A673 (cell line): ENCODE measurements at regions not wholly inside any gene's neighbourhood (a gene's known extent, or its start where the extent isn't known, plus 50 kb on each side); places are given as distances from the start of the nearest gene placed in this dataset.

Experiments
- BruUV-seq: library from RNA; stranded (reverse); fragments of 400-500 nt; replicated peaks from 2 replicates; lab custom pipeline; 2021; lab: Mats Ljungman, UMichigan
- CTCF ChIA-PET: fragments of 300-600 bp; sonication (Branson Sonifier 250); formaldehyde crosslinking; loops from one replicate; lab custom pipeline; 2022; ENCODE audit warnings: antibody characterized with exemption; lab: Charles Lee
- POLR2A ChIA-PET: fragments of 300-600 bp; sonication (Branson Sonifier 250); formaldehyde crosslinking; loops from one replicate; lab custom pipeline; 2022; ENCODE audit warnings: antibody characterized with exemption; ENCODE audit not compliant: low non-redundant PET; lab: Charles Lee
- DNase-seq: peaks from one replicate; pipeline ENCODE4 v3.0.0-alpha.2; 2015; ENCODE audit warnings: low spot score
- H3K27ac ChIP-seq: fragments of 200-600 bp; sonication (generic); 2 replicates; pipeline ENCODE4 v1.5.1; 2016; ENCODE audit warnings: mixed run types, low read depth, mild to moderate bottlenecking, mixed read lengths, antibody characterized with exemption, low read length; ENCODE audit not compliant: poor library complexity, severe bottlenecking
- H3K27me3 ChIP-seq: fragments of 200-600 bp; sonication (generic); replicated peaks from 2 replicates; pipeline ENCODE4 v1.6.1; 2017; ENCODE audit warnings: mixed run types, low read depth, mild to moderate bottlenecking, mixed read lengths, antibody characterized with exemption, low read length; ENCODE audit not compliant: insufficient read depth, poor library complexity
- H3K36me3 ChIP-seq: fragments of 200-600 bp; sonication (generic); 2 replicates; pipeline ENCODE4 v1.6.1; 2016; ENCODE audit warnings: mixed run types, mild to moderate bottlenecking, mixed read lengths, antibody characterized with exemption, low read length; ENCODE audit not compliant: insufficient read depth, poor library complexity, severe bottlenecking
- H3K4me1 ChIP-seq: fragments of 200-600 bp; sonication (generic); 2 replicates; pipeline ENCODE4 v1.6.1; 2017; ENCODE audit warnings: mixed run types, mild to moderate bottlenecking, mixed read lengths, antibody characterized with exemption, low read length; ENCODE audit not compliant: insufficient read depth, poor library complexity, severe bottlenecking
- H3K4me3 ChIP-seq: fragments of 200-600 bp; sonication (generic); 2 replicates; pipeline ENCODE4 v1.5.1; 2016; ENCODE audit warnings: low read depth, mixed run types, mild to moderate bottlenecking, mixed read lengths, low read length; ENCODE audit not compliant: poor library complexity, severe bottlenecking
- H3K9me3 ChIP-seq: fragments of 200-600 bp; sonication (generic); 2 replicates; pipeline ENCODE4 v1.6.1; 2016; ENCODE audit warnings: mixed run types, low read depth, mild to moderate bottlenecking, mixed read lengths, antibody characterized with exemption, low read length; ENCODE audit not compliant: poor library complexity, severe bottlenecking
- CTCF ChIP-seq: fragments of 300-800, 200-600 bp; sonication (generic); conservative IDR thresholded peaks from 2 replicates; pipeline ENCODE4 v1.5.1; 2017; ENCODE audit warnings: low read depth, mild to moderate bottlenecking, antibody characterized with exemption, low read length, moderate library complexity, mixed read lengths
- EZH2 ChIP-seq: fragments of 200-600 bp; sonication (generic); IDR thresholded peaks from 2 replicates; pipeline ENCODE4 v1.6.1; 2017; ENCODE audit warnings: borderline replicate concordance, low read depth, mild to moderate bottlenecking, mixed read lengths, antibody characterized with exemption, low read length; ENCODE audit not compliant: poor library complexity, severe bottlenecking
- intact Hi-C: fragments of 100-400 bp; cut with micrococcal nuclease; formaldehyde crosslinking; loops from one replicate; pipeline ENCODE4 v1.10.0; 2022; ENCODE audit not compliant: unreplicated experiment

GRCh38 chr21:14691914-14692313 lies 145.8 kb upstream of the SAMSN1 start:
- intact Hi-C loops = no loop called here
- no peak for DNase-seq
- no peak overlapping the region for H3K27ac ChIP-seq
- no peaks in the 10 kb centered on the region for H3K36me3 ChIP-seq
- TF ChIP-seq CTCF = no peak
- no peak for TF ChIP-seq EZH2
- ChIA-PET POLR2A (no interaction called here), CTCF (no interaction called here)
- no TSS peak for BruUV-seq
- peaks cover 4% of the 10 kb centered on the region for H3K4me1 ChIP-seq
- no peak overlapping the region for H3K4me3 ChIP-seq
- H3K9me3 ChIP-seq = no peaks in the 10 kb centered on the region
- H3K27me3 ChIP-seq = no peaks in the 10 kb centered on the region

GRCh38 chr21:14690886-14691285 lies 144.8 kb upstream of the SAMSN1 start:
- intact Hi-C loops = no loop called here
- no peak for TF ChIP-seq EZH2
- no peak for TF ChIP-seq CTCF
- Histone ChIP-seq H3K36me3 (no peaks in the 10 kb centered on the region), H3K9me3 (no peaks in the 10 kb centered on the region), H3K27me3 (no peaks in the 10 kb centered on the region), H3K27ac (no peak overlapping the region), H3K4me3 (no peak overlapping the region), H3K4me1 (peaks cover 4% of the 10 kb centered on the region)
- ChIA-PET CTCF (no interaction called here), POLR2A (interaction anchor here (0.7 kb wide), 1 partner anchor 19 kb away, joined by 3 read pairs; no protein-coding TSS in a partner anchor)
- DNase-seq = no peak
- no TSS peak for BruUV-seq

- intact Hi-C loops = no loop called here
- no TSS peak for BruUV-seq
- Histone ChIP-seq H3K9me3 (no peaks in the 10 kb centered on the region), H3K36me3 (no peaks in the 10 kb centered on the region), H3K4me3 (no peak overlapping the region), H3K27me3 (no peaks in the 10 kb centered on the region), H3K4me1 (peaks cover 4% of the 10 kb centered on the region), H3K27ac (no peak overlapping the region)
- DNase-seq = no peak
- POLR2A ChIA-PET = no interaction called here
- TF ChIP-seq EZH2 = no peak
- no peak for TF ChIP-seq CTCF
- CTCF ChIA-PET = no interaction called here
These were observed 142.8 kb upstream of the SAMSN1 start for GRCh38 chr21:14688936-14689335.
